ENCODE measurements at regions not wholly inside any gene's neighbourhood (a gene's known extent, or its start where the extent isn't known, plus 50 kb on each side); places are given as distances from the start of the nearest gene placed in this dataset.

DNA sequence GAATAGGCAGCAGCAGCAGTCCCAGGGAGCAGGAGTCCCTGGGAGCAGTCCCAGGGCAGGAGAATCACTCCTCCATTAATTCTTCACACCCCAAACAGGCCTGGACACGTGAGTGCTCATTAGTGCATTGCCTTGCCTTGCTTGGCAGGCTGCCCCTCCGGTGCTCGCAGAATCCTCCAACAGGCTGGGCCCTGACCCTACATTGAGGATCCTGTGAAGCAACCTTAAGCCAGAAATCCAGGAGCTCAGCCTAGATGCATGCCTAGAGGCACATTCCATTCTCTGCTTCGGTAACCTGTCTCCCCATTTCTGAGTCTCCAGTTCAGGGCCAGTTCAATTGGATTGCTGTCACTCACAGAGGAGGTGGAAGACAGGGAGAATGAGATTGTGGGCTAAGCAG lies 97.4 kb upstream of the LRATD1 start:
- H3K9me2 ChIP-seq (replicated peaks; ENCODE audit: insufficient read depth, low read length): no peaks in the 10 kb centered on the region
- H3K4me2 ChIP-seq (ENCODE audit: low read depth, low read length): no peak overlapping the region
- no peak overlapping the region for H3K27ac ChIP-seq (ENCODE audit: low read length)
- H3K27me3 ChIP-seq (replicated peaks; ENCODE audit: insufficient read depth, low read length): no peaks in the 10 kb centered on the region
- H2AFZ ChIP-seq (ENCODE audit: low read length): no peak overlapping the region
- H3K4me1 ChIP-seq (ENCODE audit: low read length): no peaks in the 10 kb centered on the region
- H3K4me3 ChIP-seq (ENCODE audit: low read length): no peak overlapping the region
- H3K9me3 ChIP-seq (replicated peaks; ENCODE audit: insufficient read depth, low read length): no peaks in the 10 kb centered on the region
- H4K20me1 ChIP-seq (ENCODE audit: insufficient read depth, low read length): no peaks in the 10 kb centered on the region
- no peak overlapping the region for H3K9ac ChIP-seq (ENCODE audit: low read length)
- no peaks in the 10 kb centered on the region for H3K79me2 ChIP-seq (ENCODE audit: low read length)
- H3F3A ChIP-seq (ENCODE audit: insufficient read depth, low read length): no peaks in the 10 kb centered on the region
- no peaks in the 10 kb centered on the region for H3K36me3 ChIP-seq (replicated peaks; ENCODE audit: insufficient read depth, low read length)
- DNase-seq: no peak
- TF ChIP-seq EZH2phosphoT487 (IDR thresholded peaks at IDR 0.05; ENCODE audit: low read length): no peak
- TF ChIP-seq EZH2 (optimal IDR thresholded peaks at IDR 0.05; ENCODE audit: low read depth, low read length): no peak
- TF ChIP-seq, protein P1, sequence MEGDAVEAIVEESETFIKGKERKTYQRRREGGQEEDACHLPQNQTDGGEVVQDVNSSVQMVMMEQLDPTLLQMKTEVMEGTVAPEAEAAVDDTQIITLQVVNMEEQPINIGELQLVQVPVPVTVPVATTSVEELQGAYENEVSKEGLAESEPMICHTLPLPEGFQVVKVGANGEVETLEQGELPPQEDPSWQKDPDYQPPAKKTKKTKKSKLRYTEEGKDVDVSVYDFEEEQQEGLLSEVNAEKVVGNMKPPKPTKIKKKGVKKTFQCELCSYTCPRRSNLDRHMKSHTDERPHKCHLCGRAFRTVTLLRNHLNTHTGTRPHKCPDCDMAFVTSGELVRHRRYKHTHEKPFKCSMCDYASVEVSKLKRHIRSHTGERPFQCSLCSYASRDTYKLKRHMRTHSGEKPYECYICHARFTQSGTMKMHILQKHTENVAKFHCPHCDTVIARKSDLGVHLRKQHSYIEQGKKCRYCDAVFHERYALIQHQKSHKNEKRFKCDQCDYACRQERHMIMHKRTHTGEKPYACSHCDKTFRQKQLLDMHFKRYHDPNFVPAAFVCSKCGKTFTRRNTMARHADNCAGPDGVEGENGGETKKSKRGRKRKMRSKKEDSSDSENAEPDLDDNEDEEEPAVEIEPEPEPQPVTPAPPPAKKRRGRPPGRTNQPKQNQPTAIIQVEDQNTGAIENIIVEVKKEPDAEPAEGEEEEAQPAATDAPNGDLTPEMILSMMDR (IDR thresholded peaks at IDR 0.05; ENCODE audit: low read length): no peak

GRCh38 chr2:14536976-14537375 lies 95.5 kb upstream of the LRATD1 start:
- Histone ChIP-seq H3K27ac (ENCODE audit: low read length) (no peak overlapping the region), H2AFZ (ENCODE audit: low read length) (no peak overlapping the region), H3K9me3 (replicated peaks; ENCODE audit: insufficient read depth, low read length) (no peaks in the 10 kb centered on the region), H3K4me2 (ENCODE audit: low read depth, low read length) (no peak overlapping the region), H3K9me2 (replicated peaks; ENCODE audit: insufficient read depth, low read length) (no peaks in the 10 kb centered on the region), H4K20me1 (ENCODE audit: insufficient read depth, low read length) (no peaks in the 10 kb centered on the region), H3K9ac (ENCODE audit: low read length) (no peak overlapping the region), H3K4me1 (ENCODE audit: low read length) (no peaks in the 10 kb centered on the region), H3F3A (ENCODE audit: insufficient read depth, low read length) (no peaks in the 10 kb centered on the region), H3K4me3 (ENCODE audit: low read length) (no peak overlapping the region), H3K27me3 (replicated peaks; ENCODE audit: insufficient read depth, low read length) (no peaks in the 10 kb centered on the region), H3K36me3 (replicated peaks; ENCODE audit: insufficient read depth, low read length) (no peaks in the 10 kb centered on the region), H3K79me2 (ENCODE audit: low read length) (no peaks in the 10 kb centered on the region)
- no peak for DNase-seq
- TF ChIP-seq, protein P1 (IDR thresholded peaks at IDR 0.05; ENCODE audit: low read length): no peak
- TF ChIP-seq EZH2 (optimal IDR thresholded peaks at IDR 0.05; ENCODE audit: low read depth, low read length): no peak
- no peak for TF ChIP-seq EZH2phosphoT487 (IDR thresholded peaks at IDR 0.05; ENCODE audit: low read length)

- Histone ChIP-seq H3K9me2 (replicated peaks; ENCODE audit: insufficient read depth, low read length) (no peaks in the 10 kb centered on the region), H3K9me3 (replicated peaks; ENCODE audit: insufficient read depth, low read length) (no peaks in the 10 kb centered on the region), H3K79me2 (ENCODE audit: low read length) (no peaks in the 10 kb centered on the region), H3K4me3 (ENCODE audit: low read length) (no peak overlapping the region), H3F3A (ENCODE audit: insufficient read depth, low read length) (no peaks in the 10 kb centered on the region), H3K4me1 (ENCODE audit: low read length) (no peaks in the 10 kb centered on the region), H2AFZ (ENCODE audit: low read length) (no peak overlapping the region), H4K20me1 (ENCODE audit: insufficient read depth, low read length) (no peaks in the 10 kb centered on the region), H3K4me2 (ENCODE audit: low read depth, low read length) (no peak overlapping the region), H3K27ac (ENCODE audit: low read length) (no peak overlapping the region), H3K9ac (ENCODE audit: low read length) (no peak overlapping the region), H3K27me3 (replicated peaks; ENCODE audit: insufficient read depth, low read length) (no peaks in the 10 kb centered on the region), H3K36me3 (replicated peaks; ENCODE audit: insufficient read depth, low read length) (no peaks in the 10 kb centered on the region)
- no peak for DNase-seq
- TF ChIP-seq EZH2 (optimal IDR thresholded peaks at IDR 0.05; ENCODE audit: low read depth, low read length) (no peak), EZH2phosphoT487 (IDR thresholded peaks at IDR 0.05; ENCODE audit: low read length) (no peak)
- TF ChIP-seq, protein P1 (IDR thresholded peaks at IDR 0.05; ENCODE audit: low read length): no peak
Observed at GRCh38 chr2:14540015-14540414, 92.5 kb upstream of the LRATD1 start.
